ENCODE measurements at regions not wholly inside any gene's neighbourhood (a gene's known extent, or its start where the extent isn't known, plus 50 kb on each side); places are given as distances from the start of the nearest gene placed in this dataset.

DNA sequence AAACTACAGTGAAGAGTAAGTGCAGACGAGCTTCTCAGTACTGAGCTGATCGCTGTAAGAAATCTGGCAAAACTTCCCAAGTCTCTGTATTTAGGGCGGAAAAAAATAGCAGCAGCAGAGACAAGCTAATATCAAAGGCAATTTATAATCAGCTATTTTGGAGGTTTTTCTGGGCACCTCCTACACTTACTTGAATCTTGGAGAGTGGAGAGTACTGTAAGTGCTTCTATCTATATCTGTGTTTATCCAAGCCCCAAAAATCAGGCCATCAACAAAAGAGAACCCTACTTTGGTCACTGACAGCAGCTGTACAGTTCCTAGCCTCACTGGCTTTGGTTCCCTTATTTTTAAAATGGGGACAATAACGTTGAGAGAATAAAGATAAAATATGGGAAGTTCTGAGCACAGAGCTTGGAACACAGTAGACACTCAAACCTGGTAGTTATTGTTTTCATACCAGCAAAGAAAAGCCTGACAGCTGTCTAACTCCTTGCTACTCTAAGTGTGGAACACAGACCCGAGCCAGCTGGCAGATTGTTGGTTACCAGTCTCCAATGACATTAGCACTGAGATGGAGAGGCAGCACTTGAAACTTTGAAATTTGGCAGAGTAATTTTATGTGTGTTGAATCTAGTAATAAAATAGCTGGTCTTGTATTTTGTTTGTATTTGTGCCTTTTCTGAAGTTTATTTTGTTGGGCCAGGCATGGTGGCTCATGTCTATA is 96.0 kb upstream of the SLC28A3 start:
- no peak overlapping the region for H3K27ac Mint-ChIP-seq
- no peaks in the 10 kb centered on the region for H3K27me3 Mint-ChIP-seq
- H3K9me3 Mint-ChIP-seq, result no peaks in the 10 kb centered on the region
- H3K4me1 Mint-ChIP-seq, result no peaks in the 10 kb centered on the region
- H3K4me3 Mint-ChIP-seq, result no peak overlapping the region
- H3K36me3 Mint-ChIP-seq, result no peaks in the 10 kb centered on the region

DNA sequence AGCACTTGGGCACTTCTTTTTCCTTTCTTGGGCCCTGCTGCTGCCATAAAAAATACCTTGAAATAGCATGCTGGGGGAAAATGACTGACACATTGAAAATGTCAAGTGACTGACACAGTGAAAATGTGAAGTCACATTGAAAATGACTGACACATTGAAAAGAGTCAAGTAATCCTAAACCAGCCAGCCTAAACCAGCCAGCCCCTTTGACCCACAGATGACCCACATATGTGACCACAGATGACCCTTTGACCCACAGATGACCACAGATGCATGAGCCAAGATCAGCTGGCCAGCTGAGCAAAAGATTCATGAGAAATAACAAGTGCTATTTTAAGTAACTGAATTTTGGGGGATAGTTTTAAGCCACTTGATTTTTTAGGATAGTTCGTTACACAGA is 97.8 kb upstream of the SLC28A3 start:
- Mint-ChIP-seq H3K4me1 (no peaks in the 10 kb centered on the region), H3K9me3 (no peaks in the 10 kb centered on the region), H3K27me3 (no peaks in the 10 kb centered on the region), H3K4me3 (no peak overlapping the region), H3K27ac (no peak overlapping the region), H3K36me3 (no peaks in the 10 kb centered on the region)

DNA sequence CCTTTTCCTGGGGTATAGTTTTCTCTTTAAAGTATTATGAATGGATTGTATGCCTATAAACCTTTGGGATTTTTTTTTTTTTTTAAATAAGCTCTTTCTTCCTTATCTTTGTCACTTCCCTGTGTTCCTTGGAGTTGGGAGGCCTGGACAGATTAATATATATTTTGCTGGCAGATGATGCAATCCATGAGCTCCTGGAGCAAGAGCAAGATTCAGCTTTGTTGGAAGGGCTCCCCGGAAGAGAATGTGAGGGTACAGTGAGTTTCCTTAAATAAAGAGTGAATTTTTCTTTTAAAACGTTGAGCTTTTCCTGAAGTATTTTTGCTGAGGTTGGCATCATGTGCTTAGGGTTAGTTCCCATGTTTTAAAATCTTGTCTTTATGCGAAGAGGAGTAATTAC is 98.7 kb upstream of the SLC28A3 start:
- H3K27me3 Mint-ChIP-seq, result no peaks in the 10 kb centered on the region
- no peaks in the 10 kb centered on the region for H3K36me3 Mint-ChIP-seq
- no peak overlapping the region for H3K4me3 Mint-ChIP-seq
- H3K27ac Mint-ChIP-seq, result no peak overlapping the region
- no peaks in the 10 kb centered on the region for H3K9me3 Mint-ChIP-seq
- no peaks in the 10 kb centered on the region for H3K4me1 Mint-ChIP-seq

DNA sequence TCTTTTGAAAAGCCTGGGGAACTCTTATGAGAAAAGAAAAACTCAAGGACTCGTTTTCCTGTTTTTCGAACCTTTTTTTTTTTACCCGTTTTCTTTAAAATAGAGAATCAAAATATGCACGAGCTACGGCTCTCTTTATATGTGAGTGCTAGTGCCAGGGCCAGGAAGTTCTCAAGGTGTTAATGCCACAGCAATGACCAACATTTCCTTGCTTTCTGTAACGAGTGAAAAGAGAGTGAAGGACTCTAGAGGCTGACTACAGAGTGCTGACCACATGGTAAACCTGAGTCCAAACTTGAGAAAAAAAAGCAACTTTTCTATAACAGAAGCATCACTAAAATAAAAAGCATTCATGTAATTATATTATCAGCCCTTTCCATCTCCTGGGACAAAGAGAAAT is 102.2 kb upstream of the SLC28A3 start:
- no peak overlapping the region for H3K27ac Mint-ChIP-seq
- no peak overlapping the region for H3K4me3 Mint-ChIP-seq
- peaks cover 3% of the 10 kb centered on the region for H3K27me3 Mint-ChIP-seq

DNA sequence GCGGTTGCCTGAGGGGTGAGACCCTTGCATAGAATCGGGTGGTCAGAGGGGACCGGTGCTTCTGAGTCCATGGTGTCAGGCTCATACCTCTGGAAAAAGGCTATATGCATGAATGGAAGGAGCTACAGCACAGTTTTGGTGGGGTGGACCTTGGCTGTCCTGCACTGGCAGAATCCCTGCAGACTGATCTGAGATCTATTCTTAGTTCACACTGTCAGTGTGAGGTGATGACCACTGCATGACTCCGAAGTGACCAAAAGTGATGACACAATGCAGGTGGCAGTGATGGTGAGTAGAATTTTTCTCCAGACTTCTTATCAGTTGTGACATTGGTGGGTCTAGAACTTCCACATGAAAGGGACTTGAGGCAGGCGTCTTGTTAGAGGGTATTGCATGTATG is 105.2 kb upstream of the SLC28A3 start:
- Mint-ChIP-seq H3K36me3 (no peaks in the 10 kb centered on the region), H3K27ac (no peak overlapping the region), H3K9me3 (no peaks in the 10 kb centered on the region), H3K27me3 (peaks cover 3% of the 10 kb centered on the region), H3K4me3 (no peak overlapping the region), H3K4me1 (no peaks in the 10 kb centered on the region)

More for the DNA sequence above, 102.2 kb upstream of the SLC28A3 start:
- no peaks in the 10 kb centered on the region for H3K9me3 Mint-ChIP-seq
- H3K4me1 Mint-ChIP-seq, result no peaks in the 10 kb centered on the region
- H3K36me3 Mint-ChIP-seq, result no peaks in the 10 kb centered on the region

DNA sequence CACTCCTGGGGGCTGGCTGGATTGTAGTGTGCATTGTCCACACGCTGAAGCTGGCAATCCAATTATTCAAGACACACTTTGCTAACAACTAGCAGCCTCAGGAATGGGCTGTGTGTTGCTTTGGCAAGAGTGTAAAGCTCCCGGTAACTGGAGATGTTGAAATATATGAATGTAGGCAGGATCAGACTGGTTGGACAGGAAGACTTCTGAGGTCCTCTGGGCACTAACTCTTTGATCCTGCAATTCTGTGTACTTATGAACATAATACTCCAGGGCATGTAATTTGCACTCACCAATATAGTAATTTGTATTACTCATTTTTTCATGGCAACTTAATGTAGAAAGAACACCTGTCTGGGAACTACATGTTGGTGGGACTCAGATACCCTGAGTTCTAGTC is 106.7 kb upstream of the SLC28A3 start:
- H3K27ac Mint-ChIP-seq, result no peak overlapping the region
- no peaks in the 10 kb centered on the region for H3K36me3 Mint-ChIP-seq
- no peak overlapping the region for H3K4me3 Mint-ChIP-seq
- H3K27me3 Mint-ChIP-seq, result peaks cover 3% of the 10 kb centered on the region
- no peaks in the 10 kb centered on the region for H3K9me3 Mint-ChIP-seq
- H3K4me1 Mint-ChIP-seq, result no peaks in the 10 kb centered on the region

DNA sequence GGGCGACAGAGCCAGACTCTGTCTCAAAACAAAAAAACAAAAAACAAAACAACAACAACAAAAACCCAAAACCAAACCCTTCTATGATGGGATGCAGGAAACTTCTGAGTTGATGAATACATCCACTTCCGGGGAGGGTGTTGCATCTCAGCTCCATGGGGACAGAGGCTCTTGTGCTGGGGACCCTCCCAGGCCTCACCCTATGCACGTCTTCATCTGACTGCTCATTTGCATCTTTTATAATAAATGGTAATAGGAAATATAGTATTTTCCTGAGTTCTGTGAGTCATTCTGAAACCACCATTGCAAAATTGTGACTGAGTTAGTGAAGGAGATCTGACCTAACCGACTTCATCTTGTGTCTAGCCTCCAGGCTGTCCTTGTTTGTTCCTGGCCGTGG is 109.5 kb upstream of the SLC28A3 start:
- Mint-ChIP-seq H3K4me1 (no peaks in the 10 kb centered on the region), H3K27me3 (peaks cover 4% of the 10 kb centered on the region), H3K27ac (no peak overlapping the region), H3K4me3 (no peak overlapping the region), H3K9me3 (no peaks in the 10 kb centered on the region), H3K36me3 (no peaks in the 10 kb centered on the region)

DNA sequence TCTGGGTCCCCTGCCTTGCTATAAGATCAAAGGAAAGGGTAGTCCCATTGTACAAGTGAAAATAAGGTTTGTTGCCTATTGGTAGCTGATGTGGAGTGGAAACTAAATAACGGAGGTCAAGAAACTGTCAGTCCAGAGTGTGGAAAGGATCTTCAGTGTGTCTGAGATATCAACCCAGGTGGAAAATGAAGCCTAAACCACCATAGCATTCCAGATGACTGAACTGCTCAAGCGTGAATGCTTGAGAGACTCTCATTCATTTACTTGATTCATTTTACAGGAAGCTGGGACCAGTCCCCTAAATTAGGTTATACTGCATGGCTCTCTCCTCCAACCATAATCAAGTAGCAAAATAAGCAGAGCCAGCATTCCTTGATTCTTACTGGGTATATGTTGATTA is 116.0 kb upstream of the SLC28A3 start:
- Mint-ChIP-seq H3K4me3 (no peak overlapping the region), H3K27ac (no peak overlapping the region), H3K27me3 (peaks cover 2% of the 10 kb centered on the region), H3K36me3 (no peaks in the 10 kb centered on the region), H3K4me1 (no peaks in the 10 kb centered on the region), H3K9me3 (no peaks in the 10 kb centered on the region)

DNA sequence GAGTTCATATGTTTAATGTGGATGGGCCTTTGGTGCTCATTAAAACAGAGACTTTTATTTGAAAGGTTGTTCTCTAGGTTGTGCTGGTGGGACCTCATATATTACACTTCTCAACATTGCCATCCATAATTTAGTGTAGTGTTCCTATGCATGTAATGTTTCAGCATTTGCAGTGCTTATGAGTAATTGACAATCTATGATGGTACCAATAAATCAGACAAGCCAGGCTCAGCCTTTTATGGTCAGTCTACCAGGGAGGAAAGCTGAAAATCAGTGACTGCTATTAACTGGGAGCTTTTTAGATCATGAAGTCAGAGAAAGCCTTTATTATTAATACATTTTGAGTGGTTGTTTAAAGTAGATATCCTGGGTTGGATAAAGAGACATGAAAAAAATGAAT is 120.1 kb upstream of the SLC28A3 start:
- Mint-ChIP-seq H3K9me3 (no peaks in the 10 kb centered on the region), H3K27ac (no peak overlapping the region), H3K36me3 (no peaks in the 10 kb centered on the region), H3K4me1 (no peaks in the 10 kb centered on the region), H3K27me3 (peaks cover 2% of the 10 kb centered on the region), H3K4me3 (no peak overlapping the region)

DNA sequence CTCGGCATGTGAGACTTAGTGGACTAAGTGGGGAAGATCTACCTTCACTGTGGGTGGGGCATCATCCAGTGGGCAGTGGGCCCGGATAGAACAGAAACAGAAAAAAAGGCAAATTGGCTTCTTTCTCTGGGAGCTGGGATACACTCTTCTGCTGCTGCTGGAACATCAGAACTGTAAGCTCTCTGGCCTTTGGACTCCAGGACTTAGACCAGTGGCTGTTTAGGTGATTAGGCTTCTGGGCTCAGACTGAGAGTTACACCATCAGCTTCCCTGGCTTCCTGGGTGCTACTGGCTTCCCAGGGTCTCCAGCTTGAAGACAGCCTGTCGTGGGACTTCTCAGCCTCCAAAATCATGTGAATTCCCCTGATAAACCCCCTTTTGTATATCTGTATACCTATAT is 122.7 kb upstream of the SLC28A3 start:
- H3K9me3 Mint-ChIP-seq, result no peaks in the 10 kb centered on the region
- no peaks in the 10 kb centered on the region for H3K36me3 Mint-ChIP-seq
- H3K27ac Mint-ChIP-seq, result no peak overlapping the region
- no peaks in the 10 kb centered on the region for H3K4me1 Mint-ChIP-seq
- H3K27me3 Mint-ChIP-seq, result peaks cover 2% of the 10 kb centered on the region
- H3K4me3 Mint-ChIP-seq, result no peak overlapping the region

DNA sequence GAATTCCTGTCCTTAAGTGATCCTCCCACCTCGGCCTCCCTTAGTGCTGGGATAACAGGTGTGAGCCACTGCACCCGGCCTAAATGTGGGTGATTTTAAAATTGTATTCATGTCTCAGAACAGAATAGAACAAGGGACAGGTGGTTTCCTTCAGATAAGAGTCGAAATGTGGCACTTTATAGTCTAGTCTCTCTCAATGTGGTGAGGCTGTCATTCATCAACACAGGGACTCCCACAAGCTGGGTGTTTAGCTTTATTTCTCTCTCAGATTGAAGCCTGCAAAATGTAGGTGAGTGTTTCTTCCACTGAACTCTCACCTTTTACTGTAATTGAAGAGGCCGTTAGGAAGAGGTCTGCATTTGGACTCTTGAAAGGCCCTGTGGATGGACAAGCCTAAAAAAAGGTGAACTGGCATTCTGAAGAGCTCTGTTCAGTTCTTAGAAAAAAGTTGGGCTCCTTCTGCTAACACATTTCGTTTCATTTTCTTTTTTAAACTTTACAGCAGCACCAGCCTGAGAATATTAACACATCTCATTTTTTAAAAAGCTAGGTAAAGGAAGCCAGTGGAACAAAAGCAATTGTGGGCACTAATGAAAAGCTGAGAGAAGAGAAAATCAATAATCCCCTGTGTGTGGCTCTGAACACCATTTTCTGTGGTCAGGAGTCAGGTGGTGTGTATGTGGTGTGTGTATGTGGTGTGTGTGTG is 126.2 kb upstream of the SLC28A3 start:
- Mint-ChIP-seq H3K4me3 (no peak overlapping the region), H3K4me1 (no peaks in the 10 kb centered on the region), H3K36me3 (no peaks in the 10 kb centered on the region), H3K9me3 (no peaks in the 10 kb centered on the region), H3K27me3 (peaks cover 5% of the 10 kb centered on the region), H3K27ac (no peak overlapping the region)

DNA sequence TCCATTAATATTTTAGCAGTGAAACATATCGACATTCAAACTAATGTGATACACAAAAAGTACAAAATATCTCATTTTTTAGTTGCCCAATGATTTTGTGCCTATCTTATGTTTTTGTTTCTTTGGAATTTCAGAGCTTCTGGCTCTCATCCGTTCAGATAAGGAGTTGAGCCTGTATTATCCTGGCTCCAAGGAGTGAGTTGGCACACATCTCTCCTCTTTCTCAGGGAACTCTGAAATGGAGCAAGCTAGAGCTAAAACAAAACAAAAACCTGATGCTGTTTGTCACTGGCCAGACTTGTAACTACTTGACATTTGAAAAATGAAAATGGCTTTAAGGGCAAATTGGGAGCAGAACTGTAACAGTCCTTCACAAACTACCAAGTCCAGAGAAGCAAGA is 131.3 kb upstream of the SLC28A3 start:
- H3K4me3 Mint-ChIP-seq, result no peak overlapping the region
- H3K4me1 Mint-ChIP-seq, result no peaks in the 10 kb centered on the region
- H3K27me3 Mint-ChIP-seq, result peaks cover 4% of the 10 kb centered on the region
- H3K36me3 Mint-ChIP-seq, result no peaks in the 10 kb centered on the region
- H3K9me3 Mint-ChIP-seq, result no peaks in the 10 kb centered on the region
- H3K27ac Mint-ChIP-seq, result no peak overlapping the region

DNA sequence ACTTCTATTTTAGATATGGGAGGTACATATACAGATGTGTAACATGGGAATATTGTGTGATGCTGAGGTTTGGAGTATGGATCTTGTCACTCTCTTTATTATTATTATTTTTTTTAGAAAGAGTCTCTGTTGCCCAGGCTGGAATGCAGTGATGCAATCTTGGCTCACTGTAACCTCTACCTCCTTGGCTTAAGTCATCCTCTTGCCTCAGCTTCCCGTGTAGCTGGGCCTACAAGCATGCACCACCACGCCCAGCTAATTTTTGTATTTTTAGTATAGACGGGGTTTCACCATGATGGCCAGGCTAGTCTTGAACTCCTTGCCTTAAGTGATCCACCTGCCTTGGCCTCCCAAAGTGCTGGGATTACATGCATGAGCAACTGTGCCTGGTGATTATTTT is 138.4 kb upstream of the SLC28A3 start:
- Mint-ChIP-seq H3K36me3 (no peaks in the 10 kb centered on the region), H3K9me3 (no peaks in the 10 kb centered on the region), H3K27me3 (no peaks in the 10 kb centered on the region), H3K4me1 (no peaks in the 10 kb centered on the region), H3K27ac (no peak overlapping the region), H3K4me3 (no peak overlapping the region)

DNA sequence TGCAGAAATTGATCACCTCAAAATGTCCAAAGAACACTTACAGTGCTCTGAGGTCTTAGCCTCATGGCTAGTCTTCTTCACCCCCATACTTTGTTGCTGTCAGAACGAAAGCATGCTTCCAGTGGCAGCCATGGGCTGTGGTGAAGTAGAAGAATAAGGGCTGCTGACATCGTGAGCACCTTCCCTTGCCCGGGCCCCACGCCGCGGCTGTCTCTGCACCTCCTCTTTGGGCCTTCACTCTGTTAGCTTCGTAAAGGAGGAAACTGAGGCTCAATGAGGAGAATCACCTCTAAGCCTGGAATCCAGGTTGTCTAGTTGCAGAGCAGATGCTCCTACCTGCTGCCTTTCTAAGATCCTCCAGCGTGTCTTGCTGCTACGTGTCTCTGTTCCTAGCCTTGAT is 139.5 kb upstream of the SLC28A3 start:
- Mint-ChIP-seq H3K4me1 (no peaks in the 10 kb centered on the region), H3K9me3 (no peaks in the 10 kb centered on the region), H3K27me3 (no peaks in the 10 kb centered on the region), H3K4me3 (no peak overlapping the region), H3K36me3 (no peaks in the 10 kb centered on the region), H3K27ac (no peak overlapping the region)

DNA sequence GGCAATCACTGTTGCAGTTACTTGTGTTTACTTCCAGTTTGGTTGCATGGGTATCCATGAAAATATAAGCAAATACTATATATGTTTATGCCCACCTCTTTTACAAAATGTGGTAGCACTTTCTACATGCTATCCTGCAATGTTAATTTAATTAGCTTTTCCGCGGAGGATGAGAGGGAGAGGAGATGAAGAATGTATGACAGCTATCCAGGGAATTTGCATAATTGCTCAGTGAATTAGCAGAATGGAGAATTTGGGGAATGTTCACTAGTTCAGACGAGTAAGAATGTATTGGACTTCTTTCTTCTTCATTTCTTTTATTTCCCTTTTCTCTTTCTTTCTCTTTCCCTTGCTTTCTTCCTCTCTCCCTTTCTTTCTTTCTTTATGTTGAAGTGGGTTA is 140.7 kb upstream of the SLC28A3 start:
- Mint-ChIP-seq H3K36me3 (no peaks in the 10 kb centered on the region), H3K4me3 (no peak overlapping the region), H3K27me3 (peaks cover 3% of the 10 kb centered on the region), H3K4me1 (no peaks in the 10 kb centered on the region), H3K9me3 (no peaks in the 10 kb centered on the region), H3K27ac (no peak overlapping the region)

DNA sequence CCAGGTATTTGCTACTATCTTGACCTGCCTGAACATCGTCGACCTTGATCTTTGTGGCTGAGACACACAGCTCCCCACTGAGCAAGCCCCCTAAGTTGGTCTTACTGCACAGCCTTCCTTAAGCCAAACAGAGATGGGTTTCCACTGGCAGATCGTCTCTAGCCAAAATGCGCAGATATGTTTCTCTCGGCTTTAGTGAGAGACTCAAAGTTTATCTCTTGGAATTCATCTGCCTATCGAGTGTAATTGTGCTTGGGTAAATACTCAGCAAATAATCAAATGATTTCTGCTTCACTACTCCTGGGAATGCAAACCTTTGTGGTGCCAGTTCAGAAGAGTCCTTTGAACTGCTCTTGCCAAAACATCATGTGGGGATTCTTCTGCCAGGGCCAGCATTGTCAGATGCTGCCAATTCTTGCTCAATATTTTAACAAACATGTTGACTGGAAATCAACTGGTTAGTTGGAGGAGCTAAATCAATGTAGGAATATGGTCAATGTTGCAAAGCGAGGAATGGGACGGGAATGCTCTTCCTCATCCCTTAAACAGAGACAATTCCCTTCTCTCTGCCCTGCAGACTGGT is 141.2 kb upstream of the SLC28A3 start:
- Mint-ChIP-seq H3K36me3 (no peaks in the 10 kb centered on the region), H3K27me3 (peaks cover 4% of the 10 kb centered on the region), H3K4me1 (no peaks in the 10 kb centered on the region), H3K27ac (no peak overlapping the region), H3K9me3 (peaks cover 3% of the 10 kb centered on the region), H3K4me3 (no peak overlapping the region)

Measured in activated naive CD4-positive, alpha-beta T cell treated with anti-CD3 and anti-CD28 coated beads, Interleukin-2, amount 50 U/mL, for 24 hours (primary cell).